Subcutaneous abdominal adipose tissue (tissue), 5 donors: ENCODE measurements at regions not wholly inside any gene's neighbourhood (a gene's known extent, or its start where the extent isn't known, plus 50 kb on each side); places are given as distances from the start of the nearest gene placed in this dataset.
"Not testable (repeated sequence)": the region's sequence is repeated elsewhere in the genome, so short reads cannot be mapped to it uniquely, and the experiment has no call there.

Experiments
- H3K27ac ChIP-seq: one replicate; pipeline ENCODE4 v1.7.0; 2013; ENCODE audit warnings: low read depth, mild to moderate bottlenecking, inconsistent platforms, low read length, moderate library complexity
- H3K27me3 ChIP-seq, 5 donors: one replicate each; pipeline ENCODE4 v1.7.0; 2013; ENCODE audit warnings: low read length in 5 of 5, inconsistent platforms in 1 of 5; ENCODE audit not compliant: control insufficient read depth in 5 of 5, insufficient read depth in 4 of 5
- H3K36me3 ChIP-seq, 5 donors: one replicate each; pipeline ENCODE4 v1.7.0; 2013; ENCODE audit warnings: low read length in 5 of 5; ENCODE audit not compliant: control insufficient read depth in 5 of 5, insufficient read depth in 5 of 5
- H3K4me1 ChIP-seq, 5 donors: one replicate each; pipeline ENCODE4 v1.7.0; 2013; ENCODE audit warnings: low read length in 5 of 5, mild to moderate bottlenecking in 3 of 5, moderate library complexity in 1 of 5; ENCODE audit not compliant: control insufficient read depth in 5 of 5, insufficient read depth in 5 of 5
- H3K4me3 ChIP-seq, 5 donors: one replicate each; pipeline ENCODE4 v1.7.0; 2013; ENCODE audit warnings: low read length in 5 of 5, low read depth in 1 of 5
- H3K9ac ChIP-seq, 5 donors: one replicate each; pipeline ENCODE4 v1.7.0; 2013; ENCODE audit warnings: low read length in 5 of 5, mild to moderate bottlenecking in 4 of 5, moderate library complexity in 3 of 5
- H3K9me3 ChIP-seq, 5 donors: one replicate each; pipeline ENCODE4 v1.7.0; 2013; ENCODE audit warnings: low read length in 5 of 5; ENCODE audit not compliant: control insufficient read depth in 5 of 5
- donor health status: healthy.
- donor health status: healthy.
- donor health status: healthy.
- donor health status: healthy.
- donor health status: healthy.

GRCh38 chr11:130536106-130537040 is 87.9 kb downstream of the ADAMTS15 start:
- H3K4me3 ChIP-seq, result no peak overlapping the region
- H3K36me3 ChIP-seq, result no peaks in the 10 kb centered on the region
- peaks cover 0 to 11% (median 0%) of the 10 kb centered on the region in 5 donors for H3K4me1 ChIP-seq
- no peaks in the 10 kb centered on the region for H3K9me3 ChIP-seq
- H3K27me3 ChIP-seq, result no peaks in the 10 kb centered on the region
- H3K9ac ChIP-seq, result no peak overlapping the region
- no peak overlapping the region for H3K27ac ChIP-seq

GRCh38 chr11:130539680-130540079 is 91.2 kb downstream of the ADAMTS15 start:
- H3K36me3 ChIP-seq, H3K27ac ChIP-seq, H3K4me1 ChIP-seq, H3K27me3 ChIP-seq, H3K9ac ChIP-seq, H3K4me3 ChIP-seq, H3K9me3 ChIP-seq: not testable (repeated sequence)

DNA sequence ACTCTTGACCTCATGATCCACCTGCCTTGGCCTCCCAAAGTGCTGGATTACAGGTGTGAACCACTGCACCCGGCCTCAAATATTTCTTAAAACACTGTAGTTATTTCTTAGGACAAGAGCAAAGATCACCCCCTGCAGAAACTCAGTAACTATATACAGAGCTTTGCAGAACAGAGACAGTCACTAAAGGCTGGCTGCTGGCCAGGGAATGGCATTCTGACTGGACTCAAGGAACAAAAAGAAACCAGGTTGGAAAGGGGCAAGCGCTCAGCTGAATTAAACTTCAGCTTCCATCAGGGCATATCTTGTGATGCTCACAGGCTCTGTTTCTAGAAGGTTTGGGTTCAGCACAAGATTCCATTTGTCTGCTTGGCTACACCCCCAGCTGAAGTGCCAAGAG is 95.8 kb downstream of the ADAMTS15 start:
- H3K4me1 ChIP-seq, result peaks cover 0 to 8% (median 6%) of the 10 kb centered on the region in 5 donors
- no peaks in the 10 kb centered on the region for H3K36me3 ChIP-seq
- no peak overlapping the region for H3K9ac ChIP-seq
- no peaks in the 10 kb centered on the region for H3K9me3 ChIP-seq
- no peak overlapping the region for H3K27ac ChIP-seq
- no peak overlapping the region for H3K4me3 ChIP-seq
- no peaks in the 10 kb centered on the region for H3K27me3 ChIP-seq

- Histone ChIP-seq H3K27ac (no peak overlapping the region), H3K4me3 (no peak overlapping the region), H3K9me3 (no peaks in the 10 kb centered on the region), H3K36me3 (no peaks in the 10 kb centered on the region), H3K27me3 (no peaks in the 10 kb centered on the region), H3K4me1 (peaks cover 0 to 19% (median 17%) of the 10 kb centered on the region in 5 donors), H3K9ac (no peak overlapping the region)
Measured at GRCh38 chr11:130545449-130546072, 97.1 kb downstream of the ADAMTS15 start.

DNA sequence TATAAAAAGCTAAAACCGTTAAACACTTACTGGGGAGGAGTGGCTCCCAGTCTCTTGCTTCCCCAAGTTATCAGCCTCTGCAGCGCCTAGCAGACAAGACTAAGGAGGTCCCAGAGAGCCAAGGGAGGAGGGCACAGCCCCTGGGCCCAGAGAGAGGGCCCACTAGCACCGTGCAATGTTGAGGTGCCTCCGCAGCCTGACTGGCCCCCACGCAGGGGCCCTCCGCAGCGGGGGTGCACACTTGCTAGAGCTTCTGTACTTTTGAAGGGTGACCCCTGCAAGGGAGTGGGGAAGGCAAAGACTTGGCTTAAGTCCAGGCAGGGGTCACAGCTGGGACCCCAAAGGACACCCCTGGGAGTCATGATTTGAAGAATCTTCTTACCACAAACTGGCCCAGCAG is 98.0 kb downstream of the ADAMTS15 start:
- Histone ChIP-seq H3K36me3 (no peaks in the 10 kb centered on the region), H3K27me3 (no peaks in the 10 kb centered on the region), H3K4me3 (no peak overlapping the region), H3K4me1 (peaks cover 0 to 19% (median 17%) of the 10 kb centered on the region in 5 donors), H3K9me3 (no peaks in the 10 kb centered on the region), H3K27ac (no peak overlapping the region), H3K9ac (no peak overlapping the region)

- H3K9ac ChIP-seq, result no peak overlapping the region
- no peak overlapping the region for H3K27ac ChIP-seq
- no peaks in the 10 kb centered on the region for H3K9me3 ChIP-seq
- H3K4me1 ChIP-seq, result peaks cover 0 to 19% (median 17%) of the 10 kb centered on the region in 5 donors
- no peaks in the 10 kb centered on the region for H3K27me3 ChIP-seq
- no peak overlapping the region for H3K4me3 ChIP-seq
- H3K36me3 ChIP-seq, result no peaks in the 10 kb centered on the region
Measured at GRCh38 chr11:130546901-130547694, 98.7 kb downstream of the ADAMTS15 start.

DNA sequence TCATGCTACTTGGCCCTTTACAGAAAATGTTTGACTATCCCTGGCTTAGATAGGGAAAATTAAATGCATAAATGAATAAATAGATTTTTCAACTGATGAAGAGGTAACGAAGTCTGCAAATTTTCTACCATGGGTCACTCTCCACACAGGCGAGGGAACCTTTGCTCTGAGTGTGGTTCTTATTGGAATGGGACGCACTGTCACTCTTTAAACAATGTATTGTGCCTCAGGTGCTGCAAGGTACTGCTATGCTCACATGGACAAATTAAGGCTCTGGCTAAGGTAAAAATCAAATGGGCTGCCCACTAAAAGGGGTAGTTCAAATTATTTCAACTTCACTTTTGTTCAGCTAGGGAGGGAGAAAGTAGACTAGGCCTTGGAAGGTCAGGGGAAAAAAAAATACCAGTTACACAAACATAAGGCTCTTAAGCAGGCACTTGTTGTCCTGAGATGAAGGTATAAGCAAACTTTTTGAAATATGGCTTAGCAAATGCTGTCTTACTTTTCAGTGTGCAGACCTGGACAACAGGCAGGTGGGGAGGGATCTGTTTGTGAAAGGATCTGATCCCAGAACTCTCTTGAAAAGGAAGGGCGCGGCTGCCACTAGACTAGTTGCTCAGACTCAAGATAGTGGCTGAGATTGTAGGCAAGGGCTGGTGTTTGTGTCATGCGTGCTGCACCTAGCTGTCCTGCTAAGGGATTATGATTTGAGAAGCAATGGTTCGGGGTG is 99.5 kb downstream of the ADAMTS15 start:
- peaks cover 0 to 23% (median 18%) of the 10 kb centered on the region in 5 donors for H3K4me1 ChIP-seq
- no peaks in the 10 kb centered on the region for H3K9me3 ChIP-seq
- no peak overlapping the region for H3K9ac ChIP-seq
- no peak overlapping the region for H3K4me3 ChIP-seq
- H3K27ac ChIP-seq, result no peak overlapping the region
- H3K27me3 ChIP-seq, result no peaks in the 10 kb centered on the region
- no peaks in the 10 kb centered on the region for H3K36me3 ChIP-seq

DNA sequence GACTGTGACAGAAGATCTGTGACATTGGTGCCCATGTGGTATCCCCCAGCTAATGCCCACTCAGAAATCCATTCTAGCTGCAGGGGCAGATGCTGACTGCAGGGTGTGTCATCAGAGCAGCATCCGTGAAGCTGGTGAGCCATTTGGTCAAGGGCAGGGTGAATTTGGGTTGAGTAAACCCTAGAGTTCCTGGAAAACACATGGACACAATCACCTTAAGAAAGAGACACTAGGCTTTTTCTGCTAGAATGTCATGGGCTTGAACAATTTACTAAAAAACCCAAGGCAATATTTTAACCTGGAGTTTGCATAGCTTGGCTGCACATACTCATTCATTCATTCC is 100.0 kb downstream of the ADAMTS15 start:
- Histone ChIP-seq H3K9me3 (no peaks in the 10 kb centered on the region), H3K27me3 (no peaks in the 10 kb centered on the region), H3K36me3 (no peaks in the 10 kb centered on the region), H3K27ac (peak overlapping the region; percentile 53), H3K4me3 (no peak overlapping the region), H3K4me1 (peaks cover 0 to 28% (median 23%) of the 10 kb centered on the region in 5 donors), H3K9ac (no peak overlapping the region)

DNA sequence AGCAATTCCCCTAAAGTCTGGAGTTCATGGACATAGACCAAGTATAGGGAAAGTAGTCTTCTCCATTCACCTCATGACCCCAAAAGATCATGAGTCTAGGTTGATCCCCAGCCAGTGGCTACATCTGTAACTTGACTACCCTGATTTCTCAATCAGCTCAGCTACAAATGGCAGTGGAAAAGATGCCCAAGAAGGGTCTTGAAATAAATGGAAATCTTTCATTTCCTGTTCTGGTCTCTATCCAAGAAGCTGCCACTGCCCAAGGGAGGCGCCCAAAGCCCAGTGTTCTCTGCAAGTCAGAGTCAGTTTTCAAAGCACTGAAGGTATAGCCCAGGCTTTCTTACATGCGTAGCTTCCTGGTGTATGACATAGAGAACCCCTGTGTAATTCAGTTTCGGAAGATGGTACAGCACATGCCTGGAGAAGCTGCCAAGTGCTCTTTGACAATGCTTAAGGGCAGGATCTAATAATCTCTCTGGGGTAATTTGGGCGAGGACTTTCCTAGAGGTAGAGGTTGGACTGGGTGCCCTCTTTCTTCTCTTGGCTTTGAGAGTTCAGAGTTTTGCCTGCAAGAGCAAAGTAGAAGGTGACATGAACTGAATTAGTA is 101.1 kb downstream of the ADAMTS15 start:
- no peaks in the 10 kb centered on the region for H3K27me3 ChIP-seq
- H3K27ac ChIP-seq, result peak overlapping the region; percentile 53
- no peak overlapping the region for H3K9ac ChIP-seq
- H3K4me1 ChIP-seq, result peaks cover 0 to 37% (median 28%) of the 10 kb centered on the region in 5 donors
- H3K9me3 ChIP-seq, result no peaks in the 10 kb centered on the region
- no peak overlapping the region for H3K4me3 ChIP-seq
- no peaks in the 10 kb centered on the region for H3K36me3 ChIP-seq
